ENCODE measurements at regions not wholly inside any gene's neighbourhood (a gene's known extent, or its start where the extent isn't known, plus 50 kb on each side); places are given as distances from the start of the nearest gene placed in this dataset.

DNA sequence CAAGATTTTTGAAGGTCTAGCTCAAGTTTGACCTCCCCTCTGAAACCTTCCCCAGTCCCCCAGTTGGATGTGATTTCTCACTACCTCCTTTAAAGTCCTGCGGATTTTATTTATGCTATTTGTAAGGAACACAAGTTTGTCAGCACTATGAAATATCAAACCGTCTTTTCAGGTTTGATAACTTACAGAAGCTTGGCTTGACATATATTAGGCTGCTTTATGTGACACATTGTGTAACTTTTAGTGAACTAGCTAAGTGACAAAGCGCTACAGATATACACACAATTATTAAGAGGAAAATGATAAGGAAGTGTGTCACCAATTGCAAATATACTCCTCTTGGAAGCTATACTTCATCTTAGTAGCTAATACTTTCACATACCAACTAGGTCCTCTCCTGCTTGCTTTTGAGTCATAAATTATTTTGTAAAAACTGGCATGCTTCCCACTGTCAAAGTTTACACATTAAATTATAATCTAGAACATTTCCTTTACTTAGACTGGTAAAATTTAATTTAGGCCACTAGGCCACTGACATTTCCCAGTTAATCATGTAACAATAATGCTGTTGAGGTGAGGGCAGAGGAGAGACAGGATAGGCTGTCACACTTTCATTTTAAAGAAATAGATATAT, 149.5 kb downstream of the TMTC3 start:
- H3K27ac Mint-ChIP-seq = no peak overlapping the region
- H3K9me3 Mint-ChIP-seq = no peaks in the 10 kb centered on the region
- ATAC-seq (ENCODE audit: low read depth) = no peak
- DNase-seq = no peak
- H3K4me3 Mint-ChIP-seq = no peak overlapping the region
- CTCF ChIA-PET = no interaction called here
- no peaks in the 10 kb centered on the region for H3K36me3 Mint-ChIP-seq (ENCODE audit: low read depth)
- TF ChIP-seq, protein P1, sequence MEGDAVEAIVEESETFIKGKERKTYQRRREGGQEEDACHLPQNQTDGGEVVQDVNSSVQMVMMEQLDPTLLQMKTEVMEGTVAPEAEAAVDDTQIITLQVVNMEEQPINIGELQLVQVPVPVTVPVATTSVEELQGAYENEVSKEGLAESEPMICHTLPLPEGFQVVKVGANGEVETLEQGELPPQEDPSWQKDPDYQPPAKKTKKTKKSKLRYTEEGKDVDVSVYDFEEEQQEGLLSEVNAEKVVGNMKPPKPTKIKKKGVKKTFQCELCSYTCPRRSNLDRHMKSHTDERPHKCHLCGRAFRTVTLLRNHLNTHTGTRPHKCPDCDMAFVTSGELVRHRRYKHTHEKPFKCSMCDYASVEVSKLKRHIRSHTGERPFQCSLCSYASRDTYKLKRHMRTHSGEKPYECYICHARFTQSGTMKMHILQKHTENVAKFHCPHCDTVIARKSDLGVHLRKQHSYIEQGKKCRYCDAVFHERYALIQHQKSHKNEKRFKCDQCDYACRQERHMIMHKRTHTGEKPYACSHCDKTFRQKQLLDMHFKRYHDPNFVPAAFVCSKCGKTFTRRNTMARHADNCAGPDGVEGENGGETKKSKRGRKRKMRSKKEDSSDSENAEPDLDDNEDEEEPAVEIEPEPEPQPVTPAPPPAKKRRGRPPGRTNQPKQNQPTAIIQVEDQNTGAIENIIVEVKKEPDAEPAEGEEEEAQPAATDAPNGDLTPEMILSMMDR (IDR thresholded peaks at IDR 0.05) = no peak
- intact Hi-C loops (cut with micrococcal nuclease) = no loop called here
- no peaks in the 10 kb centered on the region for H3K4me1 Mint-ChIP-seq
- POLR2A ChIA-PET = no interaction called here
- no peaks in the 10 kb centered on the region for H3K27me3 Mint-ChIP-seq

DNA sequence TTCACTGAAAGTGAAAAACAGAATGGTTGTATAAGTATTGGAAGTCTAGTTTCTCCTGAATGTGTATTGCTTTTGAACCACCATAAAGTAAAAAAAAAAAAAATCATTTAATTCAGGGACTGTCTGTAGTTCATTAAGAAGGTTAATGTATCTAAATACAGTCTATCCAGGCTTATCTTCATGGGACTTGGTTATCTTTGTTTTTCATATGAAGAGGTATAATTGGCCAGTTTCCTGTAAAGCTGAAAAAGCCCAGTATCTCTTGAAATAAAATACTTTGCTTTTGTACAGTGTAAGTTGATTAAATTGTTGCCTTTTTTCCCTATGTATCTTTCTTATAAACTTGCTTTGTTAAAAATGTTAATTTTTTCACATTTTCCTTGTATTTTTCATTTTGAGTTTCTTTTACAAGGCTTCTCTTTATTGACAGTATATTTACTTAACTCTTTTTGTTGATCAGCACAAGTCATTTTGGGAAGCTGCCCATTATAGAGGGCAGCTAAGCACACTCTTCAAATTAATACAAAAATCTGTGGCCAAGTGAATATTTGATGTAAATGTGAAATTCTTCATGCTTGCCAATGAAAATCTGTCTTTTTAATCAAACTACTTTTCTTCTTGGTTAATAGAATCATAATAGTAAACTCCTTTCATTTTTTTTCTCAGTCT, 156.0 kb downstream of the TMTC3 start:
- DNase-seq (no peak), ATAC-seq (ENCODE audit: low read depth) (no peak)
- Mint-ChIP-seq H3K4me3 (no peak overlapping the region), H3K4me1 (no peaks in the 10 kb centered on the region), H3K27ac (no peak overlapping the region), H3K9me3 (no peaks in the 10 kb centered on the region), H3K36me3 (ENCODE audit: low read depth) (no peaks in the 10 kb centered on the region), H3K27me3 (no peaks in the 10 kb centered on the region)
- ChIA-PET CTCF (no interaction called here), POLR2A (no interaction called here)
- TF ChIP-seq, protein P1 (IDR thresholded peaks at IDR 0.05) = no peak
- intact Hi-C loops (cut with micrococcal nuclease) = no loop called here

DNA sequence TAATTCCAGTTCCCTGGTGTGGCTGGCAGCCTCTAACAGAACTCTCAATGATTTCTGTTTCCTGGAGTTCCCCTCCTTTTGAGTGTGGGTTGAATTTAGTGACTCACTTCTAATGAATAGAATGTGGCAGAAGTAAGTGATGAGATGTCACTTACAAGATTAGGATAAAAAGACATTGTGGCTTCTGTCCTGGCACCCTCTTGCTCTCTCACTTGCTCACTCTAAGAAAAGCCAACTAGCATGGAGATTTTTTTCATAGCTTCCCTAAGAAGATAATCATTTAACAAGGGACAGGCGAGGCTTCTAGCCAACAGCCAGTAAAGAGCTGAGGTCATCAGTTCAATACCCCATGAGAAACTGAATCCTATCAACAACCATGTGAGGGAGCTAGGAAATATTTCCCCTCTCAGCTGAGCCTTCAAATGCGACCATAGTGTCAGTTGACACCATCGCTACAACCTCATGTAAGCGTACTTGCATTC, 156.7 kb downstream of the TMTC3 start:
- no peak overlapping the region for H3K27ac Mint-ChIP-seq
- H3K4me1 Mint-ChIP-seq = no peaks in the 10 kb centered on the region
- no peaks in the 10 kb centered on the region for H3K27me3 Mint-ChIP-seq
- no peaks in the 10 kb centered on the region for H3K9me3 Mint-ChIP-seq
- no peak for ATAC-seq (ENCODE audit: low read depth)
- POLR2A ChIA-PET = no interaction called here
- no peaks in the 10 kb centered on the region for H3K36me3 Mint-ChIP-seq (ENCODE audit: low read depth)
- intact Hi-C loops (cut with micrococcal nuclease) = no loop called here
- TF ChIP-seq, protein P1 (IDR thresholded peaks at IDR 0.05) = no peak
- no peak overlapping the region for H3K4me3 Mint-ChIP-seq
- no peak for DNase-seq
- CTCF ChIA-PET = no interaction called here

DNA sequence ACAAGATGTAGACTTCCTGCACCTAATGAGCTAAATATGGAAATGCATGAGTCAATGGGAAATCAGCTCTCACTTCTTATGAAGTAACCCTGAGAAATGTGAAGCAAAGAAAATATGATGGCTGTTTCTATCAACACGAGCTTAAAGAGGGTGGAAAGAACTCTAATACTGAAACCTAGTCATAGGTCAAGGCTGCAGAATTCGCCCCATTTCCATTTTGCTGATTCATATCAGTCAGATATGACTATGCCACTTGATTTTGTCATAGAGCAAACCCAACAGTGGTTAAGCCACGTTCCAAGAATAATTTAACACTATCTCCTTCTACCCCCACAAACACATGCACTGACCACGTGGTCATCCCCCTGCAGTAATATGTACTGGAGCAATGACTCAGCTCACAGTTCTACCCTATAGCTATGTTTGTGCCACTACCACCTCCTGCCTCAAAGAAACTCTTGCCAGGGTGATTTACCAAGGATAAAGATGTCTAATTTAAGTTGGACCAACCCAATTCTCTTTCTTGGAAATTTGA, 157.5 kb downstream of the TMTC3 start:
- Mint-ChIP-seq H3K4me1 (no peaks in the 10 kb centered on the region), H3K9me3 (no peaks in the 10 kb centered on the region), H3K27ac (no peak overlapping the region), H3K27me3 (no peaks in the 10 kb centered on the region), H3K36me3 (ENCODE audit: low read depth) (no peaks in the 10 kb centered on the region), H3K4me3 (no peak overlapping the region)
- TF ChIP-seq, protein P1 (IDR thresholded peaks at IDR 0.05) = no peak
- ChIA-PET POLR2A (no interaction called here), CTCF (no interaction called here)
- no peak for ATAC-seq (ENCODE audit: low read depth)
- intact Hi-C loops (cut with micrococcal nuclease) = no loop called here
- DNase-seq = no peak

DNA sequence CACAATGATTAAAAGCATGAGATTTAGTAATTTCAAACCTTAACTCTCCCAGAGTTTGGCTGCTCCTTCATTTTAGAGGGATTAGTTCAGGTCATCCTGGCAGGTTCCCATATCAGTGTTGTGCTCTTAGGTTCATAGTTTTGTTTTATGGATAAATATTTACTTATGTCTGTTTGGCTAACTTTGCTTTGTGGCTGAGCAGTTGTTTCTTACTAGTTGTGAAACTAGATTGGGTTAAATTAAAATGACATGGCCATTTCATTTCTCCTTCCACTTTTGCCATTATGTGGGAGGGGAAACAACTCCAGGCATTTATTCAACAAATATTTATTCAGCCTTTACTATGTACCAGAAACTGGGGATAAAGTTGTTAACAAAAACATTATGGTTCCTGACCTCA, 158.8 kb downstream of the TMTC3 start:
- ATAC-seq (ENCODE audit: low read depth) (no peak), DNase-seq (no peak)
- ChIA-PET CTCF (no interaction called here), POLR2A (no interaction called here)
- Mint-ChIP-seq H3K4me1 (no peaks in the 10 kb centered on the region), H3K27me3 (no peaks in the 10 kb centered on the region), H3K4me3 (no peak overlapping the region), H3K36me3 (ENCODE audit: low read depth) (no peaks in the 10 kb centered on the region), H3K9me3 (no peaks in the 10 kb centered on the region), H3K27ac (no peak overlapping the region)
- TF ChIP-seq, protein P1 (IDR thresholded peaks at IDR 0.05) = no peak
- intact Hi-C loops (cut with micrococcal nuclease) = no loop called here
